NT2/D1 (cell line): ENCODE measurements at regions not wholly inside any gene's neighbourhood (a gene's known extent, or its start where the extent isn't known, plus 50 kb on each side); places are given as distances from the start of the nearest gene placed in this dataset.

Experiments
- DNase-seq: peaks from one replicate; pipeline ENCODE4 v3.0.0-alpha.2; 2011; ENCODE audit warnings: low read depth, low spot score
- H3K27me3 ChIP-seq: 2 replicates; pipeline ENCODE4 v1.6.0; 2011; ENCODE audit warnings: mild to moderate bottlenecking; ENCODE audit not compliant: insufficient read length, insufficient read depth
- H3K36me3 ChIP-seq: 2 replicates; pipeline ENCODE4 v1.6.1; 2011; ENCODE audit warnings: mild to moderate bottlenecking, low read length, mixed read lengths; ENCODE audit not compliant: insufficient read depth, insufficient read length
- H3K4me1 ChIP-seq: 2 replicates; pipeline ENCODE4 v1.5.1; 2011; ENCODE audit not compliant: insufficient read depth, insufficient read length
- H3K4me3 ChIP-seq: 2 replicates; pipeline ENCODE4 v1.5.1; 2011; ENCODE audit warnings: low read depth; ENCODE audit not compliant: insufficient read length
- H3K9ac ChIP-seq: 2 replicates; pipeline ENCODE4 v1.6.0; 2011; ENCODE audit warnings: low read depth; ENCODE audit not compliant: insufficient read length
- H3K9me3 ChIP-seq: 2 replicates; pipeline ENCODE4 v1.5.1; 2011; ENCODE audit warnings: mild to moderate bottlenecking, low read length; ENCODE audit not compliant: insufficient read depth
- SUZ12 ChIP-seq: IDR thresholded peaks from 2 replicates; pipeline ENCODE4 v1.6.1; 2011; ENCODE audit not compliant: insufficient read length, insufficient read depth; ENCODE audit errors: extremely low read depth
- YY1 ChIP-seq: IDR thresholded peaks from 2 replicates; pipeline ENCODE4 v1.6.1; 2011; ENCODE audit not compliant: insufficient read length, insufficient read depth
- ZNF274 ChIP-seq: IDR thresholded peaks from 2 replicates; pipeline ENCODE4 v1.6.1; 2011; ENCODE audit warnings: mild to moderate bottlenecking, low read depth, low read length

- Histone ChIP-seq H3K9ac (no peak overlapping the region), H3K4me1 (no peaks in the 10 kb centered on the region), H3K27me3 (no peaks in the 10 kb centered on the region), H3K4me3 (no peak overlapping the region), H3K9me3 (no peaks in the 10 kb centered on the region), H3K36me3 (no peaks in the 10 kb centered on the region)
- TF ChIP-seq ZNF274 (no peak), YY1 (no peak), SUZ12 (no peak)
- DNase-seq: no peak
These were observed 556.9 kb upstream of the SETBP1 start for GRCh38 chr18:44123743-44124142.

GRCh38 chr18:44125446-44125845 lies 555.2 kb upstream of the SETBP1 start:
- H3K9me3 ChIP-seq: no peaks in the 10 kb centered on the region

GRCh38 chr18:44126598-44126997 lies 554.1 kb upstream of the SETBP1 start:
- no peak for DNase-seq
- TF ChIP-seq SUZ12: no peak
- no peak for TF ChIP-seq ZNF274
- no peak for TF ChIP-seq YY1
- Histone ChIP-seq H3K27me3 (no peaks in the 10 kb centered on the region), H3K9ac (no peak overlapping the region), H3K9me3 (no peaks in the 10 kb centered on the region), H3K36me3 (no peaks in the 10 kb centered on the region), H3K4me3 (no peak overlapping the region), H3K4me1 (no peaks in the 10 kb centered on the region)

More at GRCh38 chr18:44125446-44125845, 555.2 kb upstream of the SETBP1 start:
- H3K9ac ChIP-seq: no peak overlapping the region
- DNase-seq: no peak
- H3K4me3 ChIP-seq: no peak overlapping the region
- H3K27me3 ChIP-seq: no peaks in the 10 kb centered on the region
- H3K4me1 ChIP-seq: no peaks in the 10 kb centered on the region
- H3K36me3 ChIP-seq: no peaks in the 10 kb centered on the region
- TF ChIP-seq ZNF274 (no peak), SUZ12 (no peak), YY1 (no peak)

GRCh38 chr18:44128365-44128764 lies 552.3 kb upstream of the SETBP1 start:
- Histone ChIP-seq H3K4me1 (no peaks in the 10 kb centered on the region), H3K9me3 (no peaks in the 10 kb centered on the region), H3K27me3 (no peaks in the 10 kb centered on the region), H3K36me3 (no peaks in the 10 kb centered on the region), H3K4me3 (no peak overlapping the region), H3K9ac (no peak overlapping the region)
- DNase-seq: no peak
- TF ChIP-seq ZNF274: no peak
- no peak for TF ChIP-seq YY1
- TF ChIP-seq SUZ12: no peak

- Histone ChIP-seq H3K9ac (no peak overlapping the region), H3K4me3 (no peak overlapping the region), H3K9me3 (no peaks in the 10 kb centered on the region), H3K36me3 (no peaks in the 10 kb centered on the region), H3K4me1 (no peaks in the 10 kb centered on the region), H3K27me3 (no peaks in the 10 kb centered on the region)
- peak; percentile 18 for DNase-seq
- no peak for TF ChIP-seq ZNF274
- no peak for TF ChIP-seq SUZ12
- no peak for TF ChIP-seq YY1
These were observed 550.2 kb upstream of the SETBP1 start for GRCh38 chr18:44130376-44130942.

- Histone ChIP-seq H3K4me3 (no peak overlapping the region), H3K36me3 (no peaks in the 10 kb centered on the region), H3K27me3 (no peaks in the 10 kb centered on the region), H3K9ac (no peak overlapping the region), H3K4me1 (no peaks in the 10 kb centered on the region), H3K9me3 (0 out of 2 replicates have a peak, but pooled peaks cover 10% of the 10 kb centered on the region)
- DNase-seq: no peak
- no peak for TF ChIP-seq SUZ12
These were observed 547.2 kb upstream of the SETBP1 start for GRCh38 chr18:44133483-44133882.

GRCh38 chr18:44134447-44134846 lies 546.2 kb upstream of the SETBP1 start:
- TF ChIP-seq YY1 (no peak), ZNF274 (no peak), SUZ12 (no peak)
- no peaks in the 10 kb centered on the region for H3K4me1 ChIP-seq
- DNase-seq: no peak
- no peaks in the 10 kb centered on the region for H3K27me3 ChIP-seq
- H3K9ac ChIP-seq: no peak overlapping the region
- 0 out of 2 replicates have a peak, but pooled peaks cover 10% of the 10 kb centered on the region for H3K9me3 ChIP-seq
- no peak overlapping the region for H3K4me3 ChIP-seq
- H3K36me3 ChIP-seq: no peaks in the 10 kb centered on the region

GRCh38 chr18:44135741-44136140 lies 544.9 kb upstream of the SETBP1 start:
- TF ChIP-seq SUZ12: no peak
- TF ChIP-seq ZNF274: no peak
- TF ChIP-seq YY1: no peak
- no peak for DNase-seq
- H3K36me3 ChIP-seq: no peaks in the 10 kb centered on the region
- H3K27me3 ChIP-seq: no peaks in the 10 kb centered on the region
- H3K4me3 ChIP-seq: no peak overlapping the region
- no peaks in the 10 kb centered on the region for H3K4me1 ChIP-seq
- H3K9me3 ChIP-seq: 0 out of 2 replicates have a peak, but pooled peaks cover 10% of the 10 kb centered on the region
- H3K9ac ChIP-seq: no peak overlapping the region
